SU-DHL-6 (cell line): ENCODE measurements at regions not wholly inside any gene's neighbourhood (a gene's known extent, or its start where the extent isn't known, plus 50 kb on each side); places are given as distances from the start of the nearest gene placed in this dataset.

Source experiments
- CTCF ChIP-seq: fragments of 200-600 bp; sonication (generic); IDR thresholded peaks from one replicate; pipeline ENCODE4 v1.5.1; 2017; ENCODE audit warnings: antibody characterized with exemption, mild to moderate bottlenecking, low read length, moderate library complexity; ENCODE audit not compliant: insufficient read depth, poor library complexity, severe bottlenecking
- EZH2phosphoT487 ChIP-seq: fragments of 200-600 bp; sonication (generic), shearing (Covaris generic); conservative IDR thresholded peaks from 2 replicates; pipeline ENCODE4 v1.6.1; 2018; ENCODE audit warnings: mild to moderate bottlenecking, antibody characterized with exemption, low read length, moderate library complexity, mixed read lengths

- TF ChIP-seq CTCF (no peak), EZH2phosphoT487 (no peak)
Observed at GRCh38 chr11:80096736-80097135, 655.9 kb upstream of the TENM4 start.
